SK-N-SH (cell line): ENCODE measurements at regions not wholly inside any gene's neighbourhood (a gene's known extent, or its start where the extent isn't known, plus 50 kb on each side); places are given as distances from the start of the nearest gene placed in this dataset.

ENCODE experiments used
- CTCF ChIA-PET: fragments of 300-600, 350-600 bp; formaldehyde crosslinking; extraction: SDS; loops from one replicate; lab custom pipeline; 2021; lab: Yijun Ruan, JAX
- POLR2A ChIA-PET: fragments of 350-600 bp; sonication (Branson Sonifier 250); formaldehyde crosslinking; extraction: SDS; loops from one replicate; lab custom pipeline; 2020; ENCODE audit warnings: antibody characterized with exemption, inconsistent platforms; lab: Yijun Ruan, JAX
- DNase-seq: peaks from one replicate; pipeline ENCODE4 v3.0.0; 2012
- H2AFZ ChIP-seq: fragments of 200-600 bp; sonication (generic); 2 replicates; pipeline ENCODE4 v1.8.1; 2016; ENCODE audit warnings: antibody characterized with exemption, mild to moderate bottlenecking, low read depth
- H3F3A ChIP-seq: fragments of 200-600 bp; sonication (generic); replicated peaks from 2 replicates; pipeline ENCODE3; 2016; ENCODE audit warnings: antibody characterized with exemption, mild to moderate bottlenecking; ENCODE audit not compliant: insufficient read depth
- H3K27ac ChIP-seq, 2 experiments: fragments of 200-500 bp in 1 of 2; fragments of 200-600 bp in 1 of 2; sonication (Bioruptor generic) in 1 of 2; sonication (generic), shearing (Covaris generic) in 1 of 2; 2 replicates each; pipeline versions ENCODE4 v1.5.1 to v1.6.1; 2014 to 2016; ENCODE audit warnings: low read depth in 2 of 2, inconsistent platforms in 1 of 2, low read length in 1 of 2, mild to moderate bottlenecking in 1 of 2, mixed read lengths in 1 of 2
- H3K27me3 ChIP-seq: fragments of 200-600 bp; sonication (generic), shearing (Covaris generic); 2 replicates; pipeline ENCODE4 v1.6.1; 2016; ENCODE audit warnings: mixed run types; ENCODE audit not compliant: insufficient read depth
- H3K36me3 ChIP-seq, 2 experiments: fragments of 200-500 bp in 1 of 2; fragments of 200-600 bp in 1 of 2; sonication (Bioruptor generic) in 1 of 2; sonication (generic) in 1 of 2; replicated peaks in 1 of 2; 2 replicates each; pipeline versions ENCODE3 to v1.5.1; 2014 to 2016; ENCODE audit warnings: low read length in 1 of 2, mild to moderate bottlenecking in 1 of 2; ENCODE audit not compliant: insufficient read depth in 2 of 2, control insufficient read depth in 1 of 2
- H3K4me1 ChIP-seq, 2 experiments: fragments of 200-500 bp in 1 of 2; fragments of 200-600 bp in 1 of 2; sonication (Bioruptor generic) in 1 of 2; sonication (generic), shearing (Covaris generic) in 1 of 2; 2 replicates each; pipeline versions ENCODE4 v1.5.1 to v1.6.1; 2014 to 2016; ENCODE audit warnings: low read depth in 1 of 2, low read length in 1 of 2, mixed run types in 1 of 2; ENCODE audit not compliant: insufficient read depth in 2 of 2, control insufficient read depth in 1 of 2
- H3K4me2 ChIP-seq: fragments of 200-600 bp; sonication (generic), shearing (Covaris generic); 2 replicates; pipeline ENCODE4 v1.6.1; 2017; ENCODE audit warnings: mixed run types
- H3K4me3 ChIP-seq, 2 experiments: fragments of 200-500 bp in 1 of 2; fragments of 200-600 bp in 1 of 2; sonication (Bioruptor generic) in 1 of 2; sonication (generic), shearing (Covaris generic) in 1 of 2; 2 replicates each; pipeline versions ENCODE4 v1.5.1 to v1.8.1; 2014 to 2016; ENCODE audit warnings: low read depth in 2 of 2, inconsistent platforms in 1 of 2, low read length in 1 of 2, mild to moderate bottlenecking in 1 of 2, mixed read lengths in 1 of 2, moderate library complexity in 1 of 2
- H3K79me2 ChIP-seq: fragments of 200-600 bp; sonication (generic); 2 replicates; pipeline ENCODE4 v1.8.1; 2017; ENCODE audit warnings: mild to moderate bottlenecking; ENCODE audit not compliant: insufficient read depth
- H3K9ac ChIP-seq: fragments of 200-600 bp; sonication (generic); 2 replicates; pipeline ENCODE4 v1.6.1; 2017; ENCODE audit warnings: mixed run types
- H3K9me2 ChIP-seq: fragments of 200-600 bp; sonication (generic); 2 replicates; pipeline ENCODE4 v1.6.1; 2017; ENCODE audit warnings: mixed run types
- H3K9me3 ChIP-seq: fragments of 200-600 bp; sonication (generic); 2 replicates; pipeline ENCODE4 v1.6.1; 2017; ENCODE audit warnings: mixed run types, mild to moderate bottlenecking, moderate library complexity
- H4K20me1 ChIP-seq: fragments of 200-600 bp; sonication (generic); 2 replicates; pipeline ENCODE4 v1.6.1; 2017; ENCODE audit warnings: mild to moderate bottlenecking, mixed run types; ENCODE audit not compliant: insufficient read depth
- CHD2 ChIP-seq: fragments of 150-350 bp; IDR thresholded peaks from 2 replicates; pipeline ENCODE4 v1.6.1; 2018; ENCODE audit warnings: low read length; ENCODE audit not compliant: partially characterized antibody
- CTCF ChIP-seq: fragments of 200-600 bp; sonication (generic); IDR thresholded peaks from 2 replicates; pipeline ENCODE4 v1.6.1; 2017; ENCODE audit warnings: antibody characterized with exemption, mild to moderate bottlenecking, moderate library complexity
- EP300 ChIP-seq, 2 experiments: IDR thresholded peaks; 2 replicates each; pipeline versions ENCODE4 v1.4.0 to v1.6.1; 2012; ENCODE audit warnings: borderline replicate concordance in 1 of 2, low read depth in 1 of 2, low read length in 1 of 2
- FOSL2 ChIP-seq: IDR thresholded peaks from 2 replicates; pipeline ENCODE4 v1.4.0; 2012; ENCODE audit warnings: low read depth, mild to moderate bottlenecking, moderate library complexity, borderline replicate concordance
- GATA2 ChIP-seq: sonication (generic); formaldehyde crosslinking; IDR thresholded peaks from 2 replicates; pipeline ENCODE4 v1.5.0; 2020; ENCODE audit warnings: mild to moderate bottlenecking, missing genetic modification reagents
- MEF2A ChIP-seq: IDR thresholded peaks from 2 replicates; pipeline ENCODE4 v1.4.0; 2012; ENCODE audit warnings: low read depth, borderline replicate concordance
- MXI1 ChIP-seq: IDR thresholded peaks from 2 replicates; pipeline ENCODE4 v1.6.1; 2012; ENCODE audit warnings: mild to moderate bottlenecking, low read depth, low read length, improper control_type of control experiment
- NFIC ChIP-seq: IDR thresholded peaks from 2 replicates; pipeline ENCODE4 v1.4.0; 2012; ENCODE audit warnings: borderline replicate concordance
- NRF1 ChIP-seq: IDR thresholded peaks from 2 replicates; pipeline ENCODE4 v1.6.1; 2012; ENCODE audit warnings: low read depth, mild to moderate bottlenecking, low read length
- POLR2AphosphoS5 ChIP-seq: IDR thresholded peaks from 2 replicates; pipeline ENCODE4 v1.6.1; 2012; ENCODE audit warnings: low read depth, low read length
- SIN3A ChIP-seq: IDR thresholded peaks from 2 replicates; pipeline ENCODE4 v1.6.1; 2012; ENCODE audit warnings: low read depth, mild to moderate bottlenecking, low read length, moderate library complexity, borderline replicate concordance
- TAF1 ChIP-seq: IDR thresholded peaks from 2 replicates; pipeline ENCODE4 v1.6.1; 2012; ENCODE audit warnings: low read depth, mild to moderate bottlenecking, low read length, moderate library complexity, borderline replicate concordance
- TEAD4 ChIP-seq: IDR thresholded peaks from 2 replicates; pipeline ENCODE4 v1.4.0; 2012; ENCODE audit warnings: mild to moderate bottlenecking, borderline replicate concordance; ENCODE audit not compliant: insufficient read depth
- USF2 ChIP-seq: fragments of 150-350 bp; IDR thresholded peaks from 2 replicates; pipeline ENCODE4 v1.6.1; 2017; ENCODE audit warnings: antibody characterized with exemption, low read length, low read depth, borderline replicate concordance
- WGBS: methylation state at CpG from one replicate; pipeline ENCODE4 v1.1.6; 2017; ENCODE audit warnings: low lambda C conversion rate; 5-methylcytosine and 5-hydroxymethylcytosine counted together

- Histone ChIP-seq H3K36me3 (no peaks in the 10 kb centered on the region), H3F3A (no peaks in the 10 kb centered on the region), H4K20me1 (no peaks in the 10 kb centered on the region), H2AFZ (no peak overlapping the region), H3K9me2 (no peaks in the 10 kb centered on the region), H3K9ac (no peak overlapping the region), H3K27ac (no peak overlapping the region), H3K4me1 (no peaks in the 10 kb centered on the region), H3K4me3 (no peak overlapping the region), H3K79me2 (no peaks in the 10 kb centered on the region), H3K4me2 (no peak overlapping the region), H3K9me3 (no peaks in the 10 kb centered on the region), H3K27me3 (no peaks in the 10 kb centered on the region)
- WGBS = 38% methylated on average over 22 of the region's 23 CpGs
- DNase-seq = no peak
- CTCF ChIA-PET = no interaction called here
- POLR2A ChIA-PET = no interaction called here
- no peak for TF ChIP-seq NFIC
- TF ChIP-seq MXI1 = no peak
- no peak for TF ChIP-seq SIN3A
- TF ChIP-seq TAF1 = no peak
- TF ChIP-seq FOSL2 = no peak
- TF ChIP-seq CTCF = no peak
Observed at GRCh38 chr19:56994251-56995017, 125.4 kb upstream of the USP29 start.

GRCh38 chr19:56995303-56995702, 124.5 kb upstream of the USP29 start:
- Histone ChIP-seq H3K9me2 (no peaks in the 10 kb centered on the region), H3K4me2 (no peak overlapping the region), H3K27me3 (no peaks in the 10 kb centered on the region), H3K4me3 (no peak overlapping the region), H3K27ac (no peak overlapping the region), H2AFZ (no peak overlapping the region), H3K79me2 (no peaks in the 10 kb centered on the region), H4K20me1 (no peaks in the 10 kb centered on the region), H3K4me1 (no peaks in the 10 kb centered on the region), H3K9me3 (no peaks in the 10 kb centered on the region), H3K36me3 (no peaks in the 10 kb centered on the region), H3K9ac (no peak overlapping the region), H3F3A (no peaks in the 10 kb centered on the region)
- ChIA-PET POLR2A (no interaction called here), CTCF (no interaction called here)
- WGBS = 47% methylated on average over 9 of the region's 9 CpGs
- TF ChIP-seq CHD2 (no peak), POLR2AphosphoS5 (no peak)
- no peak for DNase-seq

- POLR2A ChIA-PET = no interaction called here
- Histone ChIP-seq H3F3A (no peaks in the 10 kb centered on the region), H2AFZ (no peak overlapping the region), H3K4me2 (no peak overlapping the region), H3K79me2 (no peaks in the 10 kb centered on the region), H3K9me3 (no peaks in the 10 kb centered on the region), H3K9me2 (no peaks in the 10 kb centered on the region), H4K20me1 (no peaks in the 10 kb centered on the region), H3K4me1 (no peaks in the 10 kb centered on the region), H3K27ac (no peak overlapping the region), H3K4me3 (no peak overlapping the region), H3K27me3 (no peaks in the 10 kb centered on the region), H3K36me3 (no peaks in the 10 kb centered on the region), H3K9ac (no peak overlapping the region)
- WGBS = 61% methylated on average over 19 of the region's 19 CpGs
- CTCF ChIA-PET = no interaction called here
- DNase-seq = no peak
- no peak for TF ChIP-seq MEF2A
- TF ChIP-seq EP300 (IDR thresholded peaks at IDR 0.05; ENCODE audit: borderline replicate concordance in 1 of 2, low read depth in 1 of 2, low read length in 1 of 2) = no peak
- no peak for TF ChIP-seq GATA2
- no peak for TF ChIP-seq TEAD4
- TF ChIP-seq CTCF = no peak
- TF ChIP-seq NRF1 = no peak
- TF ChIP-seq NFIC = no peak
- TF ChIP-seq USF2 = no peak
Observed at GRCh38 chr19:57002195-57002601, 117.6 kb upstream of the USP29 start.
